ENCODE measurements at regions not wholly inside any gene's neighbourhood (a gene's known extent, or its start where the extent isn't known, plus 50 kb on each side); places are given as distances from the start of the nearest gene placed in this dataset.

DNA sequence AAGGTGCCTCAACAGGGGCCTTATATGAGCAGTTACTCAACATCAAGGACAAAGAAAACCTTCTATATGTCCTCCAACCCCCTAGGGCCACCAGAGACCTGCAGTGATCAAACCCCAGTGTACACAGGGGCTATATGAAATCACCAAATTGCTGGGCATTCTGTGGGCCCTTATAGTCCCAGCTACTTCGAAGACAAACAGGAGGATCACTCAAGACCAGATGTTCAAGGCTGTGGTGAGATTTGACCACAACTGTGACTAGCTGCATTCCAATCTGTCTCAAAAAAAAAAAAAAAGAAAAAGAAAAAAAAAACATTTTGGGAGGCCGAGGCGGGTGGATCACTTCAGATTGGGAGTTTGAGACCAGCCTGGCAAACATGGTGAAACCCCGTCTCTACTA lies 51.0 kb upstream of the PRB2 start:
- intact Hi-C loops (cut with DNase I; ENCODE audit: low total_unique reads), result no loop called here
- Histone ChIP-seq H3K27me3 (no peaks in the 10 kb centered on the region), H3K4me1 (no peaks in the 10 kb centered on the region), H3K27ac (no peak overlapping the region), H3K4me3 (no peak overlapping the region), H3K9me3 (no peaks in the 10 kb centered on the region), H3K36me3 (no peaks in the 10 kb centered on the region)
- DNase-seq, result no peak
- no peak for TF ChIP-seq POLR2A (IDR thresholded peaks at IDR 0.05)
- TF ChIP-seq, protein P1, sequence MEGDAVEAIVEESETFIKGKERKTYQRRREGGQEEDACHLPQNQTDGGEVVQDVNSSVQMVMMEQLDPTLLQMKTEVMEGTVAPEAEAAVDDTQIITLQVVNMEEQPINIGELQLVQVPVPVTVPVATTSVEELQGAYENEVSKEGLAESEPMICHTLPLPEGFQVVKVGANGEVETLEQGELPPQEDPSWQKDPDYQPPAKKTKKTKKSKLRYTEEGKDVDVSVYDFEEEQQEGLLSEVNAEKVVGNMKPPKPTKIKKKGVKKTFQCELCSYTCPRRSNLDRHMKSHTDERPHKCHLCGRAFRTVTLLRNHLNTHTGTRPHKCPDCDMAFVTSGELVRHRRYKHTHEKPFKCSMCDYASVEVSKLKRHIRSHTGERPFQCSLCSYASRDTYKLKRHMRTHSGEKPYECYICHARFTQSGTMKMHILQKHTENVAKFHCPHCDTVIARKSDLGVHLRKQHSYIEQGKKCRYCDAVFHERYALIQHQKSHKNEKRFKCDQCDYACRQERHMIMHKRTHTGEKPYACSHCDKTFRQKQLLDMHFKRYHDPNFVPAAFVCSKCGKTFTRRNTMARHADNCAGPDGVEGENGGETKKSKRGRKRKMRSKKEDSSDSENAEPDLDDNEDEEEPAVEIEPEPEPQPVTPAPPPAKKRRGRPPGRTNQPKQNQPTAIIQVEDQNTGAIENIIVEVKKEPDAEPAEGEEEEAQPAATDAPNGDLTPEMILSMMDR (IDR thresholded peaks at IDR 0.05), result no peak

DNA sequence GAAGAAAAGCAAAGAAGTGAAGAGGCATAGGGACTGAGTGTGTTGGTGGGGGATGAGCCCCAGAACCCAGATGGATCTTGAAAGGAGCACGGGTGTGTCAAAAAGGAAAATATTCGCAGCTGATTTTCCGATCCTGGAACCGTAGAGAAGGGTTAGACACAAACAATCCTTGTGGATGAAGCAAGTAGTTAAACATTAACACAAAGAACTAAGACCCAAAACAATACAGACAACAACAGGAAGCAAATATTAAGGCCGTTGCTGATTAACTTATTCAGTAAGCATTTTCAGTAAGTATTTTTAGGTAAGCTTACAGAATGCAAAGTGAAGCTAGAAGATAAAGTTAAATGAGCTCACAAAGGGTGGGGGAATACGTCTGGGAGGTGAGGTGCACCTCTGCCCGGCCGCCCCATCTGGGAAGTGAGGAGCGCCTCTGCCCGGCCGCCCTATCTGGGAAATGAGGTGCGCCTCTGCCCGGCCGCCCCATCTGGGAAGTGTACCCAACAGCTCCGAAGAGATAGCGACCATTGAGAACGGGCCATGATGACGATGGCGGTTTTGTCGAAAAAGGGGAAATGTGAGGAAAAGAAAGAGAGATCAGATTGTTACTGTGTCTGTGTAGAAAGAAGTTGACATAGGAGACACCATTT lies 62.8 kb upstream of the PRB2 start:
- H3K4me1 ChIP-seq, result no peaks in the 10 kb centered on the region
- no peaks in the 10 kb centered on the region for H3K36me3 ChIP-seq
- intact Hi-C loops (cut with DNase I; ENCODE audit: low total_unique reads), result no loop called here
- no peak overlapping the region for H3K4me3 ChIP-seq
- no peak overlapping the region for H3K27ac ChIP-seq
- no peaks in the 10 kb centered on the region for H3K9me3 ChIP-seq
- no peaks in the 10 kb centered on the region for H3K27me3 ChIP-seq
- DNase-seq, result no peak
- TF ChIP-seq, protein P1 (IDR thresholded peaks at IDR 0.05), result no peak
- TF ChIP-seq POLR2A (IDR thresholded peaks at IDR 0.05), result no peak

DNA sequence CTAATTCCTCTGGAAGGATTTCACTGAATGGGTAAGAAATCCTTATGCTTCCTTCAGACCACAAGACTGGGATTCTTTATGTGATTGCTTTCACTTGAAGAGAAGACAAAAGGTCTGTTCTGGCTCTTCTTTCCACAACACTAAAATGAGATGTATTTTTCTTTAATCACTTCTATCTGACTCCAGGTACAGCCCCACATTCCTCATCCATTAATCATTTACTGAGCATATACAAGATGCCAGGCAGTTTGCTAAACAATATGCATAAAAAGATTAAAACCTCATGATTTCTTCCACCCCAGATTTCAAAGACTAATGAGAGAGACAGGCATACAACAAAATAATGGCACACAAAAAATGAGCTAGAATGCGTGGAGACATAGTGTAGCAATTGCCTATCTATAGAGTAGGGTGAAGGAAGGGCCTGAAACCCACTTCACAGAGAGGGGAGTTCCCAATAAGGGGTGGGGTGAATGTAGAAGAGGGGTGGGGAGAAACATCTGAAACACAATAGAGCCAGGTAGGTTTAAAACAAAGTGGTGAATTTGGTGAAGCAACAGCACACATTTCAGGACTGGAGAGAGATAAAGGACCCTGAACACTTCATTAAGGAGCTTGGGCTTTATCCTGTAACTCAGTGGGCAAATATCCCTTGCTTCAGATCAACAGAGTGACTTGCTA lies 65.1 kb upstream of the PRB2 start:
- H3K27me3 ChIP-seq, result no peaks in the 10 kb centered on the region
- H3K27ac ChIP-seq, result no peak overlapping the region
- H3K9me3 ChIP-seq, result no peaks in the 10 kb centered on the region
- intact Hi-C loops (cut with DNase I; ENCODE audit: low total_unique reads), result no loop called here
- DNase-seq, result no peak
- TF ChIP-seq POLR2A (IDR thresholded peaks at IDR 0.05), result no peak
- TF ChIP-seq, protein P1 (IDR thresholded peaks at IDR 0.05), result no peak
- no peaks in the 10 kb centered on the region for H3K36me3 ChIP-seq
- H3K4me1 ChIP-seq, result no peaks in the 10 kb centered on the region
- H3K4me3 ChIP-seq, result no peak overlapping the region

DNA sequence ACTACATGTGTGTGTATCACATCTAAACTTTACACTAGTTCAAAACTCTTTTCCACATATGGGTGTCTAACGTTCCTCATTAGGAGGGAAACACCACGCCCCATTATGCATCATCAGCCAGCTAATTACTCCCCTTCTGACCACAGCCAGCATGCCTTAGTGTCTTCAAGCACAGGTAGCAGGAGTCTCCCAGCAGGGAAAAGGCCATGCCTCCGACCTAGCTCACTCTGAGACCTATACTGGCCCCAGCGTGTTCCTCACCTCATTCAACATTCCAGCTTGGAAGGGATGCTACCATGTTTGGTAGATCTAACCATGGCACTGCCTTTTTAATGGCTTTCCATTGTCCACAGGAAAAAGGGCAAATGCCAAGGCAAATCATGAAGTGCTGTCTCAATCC lies 66.1 kb upstream of the PRB2 start:
- Histone ChIP-seq H3K27ac (no peak overlapping the region), H3K9me3 (no peaks in the 10 kb centered on the region), H3K27me3 (no peaks in the 10 kb centered on the region), H3K4me1 (no peaks in the 10 kb centered on the region), H3K36me3 (no peaks in the 10 kb centered on the region), H3K4me3 (no peak overlapping the region)
- intact Hi-C loops (cut with DNase I; ENCODE audit: low total_unique reads), result no loop called here
- no peak for TF ChIP-seq POLR2A (IDR thresholded peaks at IDR 0.05)
- TF ChIP-seq, protein P1 (IDR thresholded peaks at IDR 0.05), result no peak
- no peak for DNase-seq

DNA sequence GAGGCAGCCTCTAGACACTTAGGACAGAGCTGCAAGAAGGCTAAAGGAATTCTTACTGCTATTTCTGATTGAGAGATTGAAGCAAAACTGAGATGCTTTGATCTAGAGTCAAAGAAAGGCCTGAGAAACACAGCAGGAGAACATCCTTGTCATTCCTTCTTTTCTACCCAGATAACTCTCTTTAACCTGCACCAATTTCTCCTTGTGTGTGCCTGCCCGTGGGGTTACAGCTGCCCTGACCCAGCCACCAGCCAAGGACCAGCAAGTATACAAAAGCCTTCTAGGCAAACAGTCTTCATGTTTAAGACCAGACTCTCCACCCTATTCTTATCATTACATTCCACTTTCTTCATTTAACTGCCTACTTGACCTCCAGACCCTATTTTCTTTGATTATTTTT lies 81.7 kb upstream of the PRB2 start:
- H3K4me3 ChIP-seq, result no peak overlapping the region
- no peaks in the 10 kb centered on the region for H3K4me1 ChIP-seq
- no peaks in the 10 kb centered on the region for H3K27me3 ChIP-seq
- intact Hi-C loops (cut with DNase I; ENCODE audit: low total_unique reads), result no loop called here
- no peaks in the 10 kb centered on the region for H3K36me3 ChIP-seq
- H3K27ac ChIP-seq, result no peak overlapping the region
- no peak for DNase-seq
- no peak for TF ChIP-seq POLR2A (IDR thresholded peaks at IDR 0.05)
- TF ChIP-seq, protein P1 (IDR thresholded peaks at IDR 0.05), result no peak
- no peaks in the 10 kb centered on the region for H3K9me3 ChIP-seq
